HepG2 (cell line): ENCODE measurements at regions not wholly inside any gene's neighbourhood (a gene's known extent, or its start where the extent isn't known, plus 50 kb on each side); places are given as distances from the start of the nearest gene placed in this dataset.

Experiments used
- HIVEP1 ChIP-seq: sonication (generic); formaldehyde crosslinking; IDR thresholded peaks from 2 replicates; pipeline ENCODE4 v1.4.0; 2020; ENCODE audit warnings: mild to moderate bottlenecking, missing genetic modification reagents
- HNRNPLL ChIP-seq: fragments of 200-400 bp; formaldehyde crosslinking; IDR thresholded peaks from 2 replicates; pipeline ENCODE4 v1.6.1; 2017; ENCODE audit warnings: mild to moderate bottlenecking, low read depth, low read length; ENCODE audit not compliant: poor library complexity, severe bottlenecking
- MEIS2 ChIP-seq: sonication (generic); formaldehyde crosslinking; IDR thresholded peaks from 2 replicates; pipeline ENCODE4 v1.9.0; 2021; ENCODE audit warnings: mild to moderate bottlenecking, missing genetic modification reagents
- NAIF1 ChIP-seq: sonication (generic); formaldehyde crosslinking; IDR thresholded peaks from 2 replicates; pipeline ENCODE4 v1.5.0; 2020; ENCODE audit warnings: mild to moderate bottlenecking, missing genetic modification reagents, borderline replicate concordance
- SNAI1 ChIP-seq: sonication (generic); formaldehyde crosslinking; IDR thresholded peaks from 2 replicates; pipeline ENCODE4 v1.5.0; 2020; ENCODE audit warnings: mild to moderate bottlenecking, missing genetic modification reagents, borderline replicate concordance
- ZNF138 ChIP-seq: sonication (generic); formaldehyde crosslinking; IDR thresholded peaks from 2 replicates; pipeline ENCODE4 v1.5.0; 2020; ENCODE audit warnings: mild to moderate bottlenecking, low read depth, missing genetic modification reagents
- ZNF142 ChIP-seq: sonication (generic); formaldehyde crosslinking; IDR thresholded peaks from 2 replicates; pipeline ENCODE4 v1.4.0; 2020; ENCODE audit warnings: missing genetic modification reagents
- ZNF598 ChIP-seq: sonication (generic); formaldehyde crosslinking; IDR thresholded peaks from 2 replicates; pipeline ENCODE4 v1.5.1; 2020; ENCODE audit warnings: mild to moderate bottlenecking, missing genetic modification reagents, borderline replicate concordance
- ZNF7 ChIP-seq: IDR thresholded peaks from 2 replicates; pipeline ENCODE4 v1.6.1; 2016; ENCODE audit warnings: missing biosample characterization, missing genetic modification reagents
- ZSCAN25 ChIP-seq: sonication (generic); formaldehyde crosslinking; IDR thresholded peaks from 2 replicates; pipeline ENCODE4 v1.8.0; 2022; ENCODE audit warnings: mild to moderate bottlenecking, missing genetic modification reagents
- ZSCAN29 ChIP-seq: sonication (generic); formaldehyde crosslinking; conservative IDR thresholded peaks from 2 replicates; pipeline ENCODE4 v1.4.0; 2020; ENCODE audit warnings: mild to moderate bottlenecking, missing genetic modification reagents
- TF ChIP-seq, protein P1 (sequence below): sonication (generic); formaldehyde crosslinking; IDR thresholded peaks from 2 replicates; pipeline ENCODE4 v1.5.0; 2020; ENCODE audit warnings: mild to moderate bottlenecking, missing genetic modification reagents, borderline replicate concordance

GRCh38 chr1:63115527-63115926 is 206.8 kb upstream of the FOXD3 start (continued):
- no peak for TF ChIP-seq ZNF142 (CRISPR knock-in tag)
- TF ChIP-seq ZNF138 (CRISPR knock-in tag) = no peak
- TF ChIP-seq SNAI1 (CRISPR knock-in tag) = no peak
- TF ChIP-seq ZNF7 = no peak
- no peak for TF ChIP-seq ZNF598 (CRISPR knock-in tag)
- no peak for TF ChIP-seq HNRNPLL
- TF ChIP-seq, protein P1, sequence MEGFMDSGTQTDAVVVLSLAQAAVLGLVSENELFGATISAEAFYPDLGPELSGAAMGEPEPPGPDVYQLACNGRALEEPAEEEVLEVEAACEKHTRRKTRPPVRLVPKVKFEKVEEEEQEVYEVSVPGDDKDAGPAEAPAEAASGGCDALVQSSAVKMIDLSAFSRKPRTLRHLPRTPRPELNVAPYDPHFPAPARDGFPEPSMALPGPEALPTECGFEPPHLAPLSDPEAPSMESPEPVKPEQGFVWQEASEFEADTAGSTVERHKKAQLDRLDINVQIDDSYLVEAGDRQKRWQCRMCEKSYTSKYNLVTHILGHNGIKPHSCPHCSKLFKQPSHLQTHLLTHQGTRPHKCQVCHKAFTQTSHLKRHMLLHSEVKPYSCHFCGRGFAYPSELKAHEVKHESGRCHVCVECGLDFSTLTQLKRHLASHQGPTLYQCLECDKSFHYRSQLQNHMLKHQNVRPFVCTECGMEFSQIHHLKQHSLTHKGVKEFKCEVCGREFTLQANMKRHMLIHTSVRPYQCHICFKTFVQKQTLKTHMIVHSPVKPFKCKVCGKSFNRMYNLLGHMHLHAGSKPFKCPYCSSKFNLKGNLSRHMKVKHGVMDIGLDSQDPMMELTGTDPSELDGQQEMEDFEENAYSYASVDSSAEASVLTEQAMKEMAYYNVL (CRISPR knock-in tag) = no peak
- no peak for TF ChIP-seq ZSCAN25 (CRISPR knock-in tag)
- TF ChIP-seq ZSCAN29 (CRISPR knock-in tag) = no peak
- TF ChIP-seq MEIS2 (CRISPR knock-in tag) = no peak
- no peak for TF ChIP-seq NAIF1
- no peak for TF ChIP-seq HIVEP1 (CRISPR knock-in tag)
